ENCODE measurements at regions not wholly inside any gene's neighbourhood (a gene's known extent, or its start where the extent isn't known, plus 50 kb on each side); places are given as distances from the start of the nearest gene placed in this dataset.

GRCh38 chr12:126418400-126418799, 1353.2 kb downstream of the AACS start:
- DNase-seq, result no peak
- Histone ChIP-seq H3K4me3 (no peak overlapping the region), H4K20me1 (ENCODE audit: insufficient read depth) (no peaks in the 10 kb centered on the region), H3K9ac (no peak overlapping the region), H3F3A (ENCODE audit: insufficient read depth) (no peaks in the 10 kb centered on the region), H3K27me3 (replicated peaks; ENCODE audit: insufficient read depth) (no peaks in the 10 kb centered on the region), H3K9me2 (ENCODE audit: insufficient read depth) (no peaks in the 10 kb centered on the region), H3K79me2 (ENCODE audit: insufficient read depth) (no peaks in the 10 kb centered on the region), H2AFZ (no peak overlapping the region), H3K4me1 (ENCODE audit: insufficient read depth) (no peaks in the 10 kb centered on the region), H3K9me3 (ENCODE audit: low read depth) (no peaks in the 10 kb centered on the region), H3K36me3 (ENCODE audit: low read depth) (no peaks in the 10 kb centered on the region), H3K27ac (no peak overlapping the region), H3K4me2 (ENCODE audit: unreplicated experiment) (no peak overlapping the region)
- in situ Hi-C loops (cut with MboI), result no loop called here
- TF ChIP-seq EZH2 (IDR thresholded peaks at IDR 0.05; ENCODE audit: insufficient read depth, poor library complexity, severe bottlenecking) (no peak), EZH2phosphoT487 (IDR thresholded peaks at IDR 0.05; ENCODE audit: insufficient read depth, low read depth) (no peak)
- 17% methylated on average over 5 of the region's 5 CpGs for WGBS, 2 experiments (ENCODE audit: low coverage in 1 of 2, low lambda C conversion rate in 2 of 2, missing lambda C conversion rate in 2 of 2)

GRCh38 chr12:126419131-126419530, 1353.9 kb downstream of the AACS start:
- no peaks in the 10 kb centered on the region for H3K27me3 ChIP-seq (replicated peaks; ENCODE audit: insufficient read depth)
- DNase-seq, result no peak
- no peaks in the 10 kb centered on the region for H3F3A ChIP-seq (ENCODE audit: insufficient read depth)
- H3K4me2 ChIP-seq (ENCODE audit: unreplicated experiment), result no peak overlapping the region
- H3K9me3 ChIP-seq (ENCODE audit: low read depth), result no peaks in the 10 kb centered on the region
- H3K9me2 ChIP-seq (ENCODE audit: insufficient read depth), result no peaks in the 10 kb centered on the region
- no peak overlapping the region for H3K4me3 ChIP-seq
- WGBS, 2 experiments (ENCODE audit: low coverage in 1 of 2, low lambda C conversion rate in 2 of 2, missing lambda C conversion rate in 2 of 2), result 8 to 19% methylated on average over 2 of the region's 2 CpGs
- TF ChIP-seq EZH2 (IDR thresholded peaks at IDR 0.05; ENCODE audit: insufficient read depth, poor library complexity, severe bottlenecking) (no peak), EZH2phosphoT487 (IDR thresholded peaks at IDR 0.05; ENCODE audit: insufficient read depth, low read depth) (no peak)
- no peaks in the 10 kb centered on the region for H3K79me2 ChIP-seq (ENCODE audit: insufficient read depth)
- in situ Hi-C loops (cut with MboI), result no loop called here
- no peak overlapping the region for H3K27ac ChIP-seq
- H3K36me3 ChIP-seq (ENCODE audit: low read depth), result no peaks in the 10 kb centered on the region
- no peak overlapping the region for H3K9ac ChIP-seq
- no peaks in the 10 kb centered on the region for H4K20me1 ChIP-seq (ENCODE audit: insufficient read depth)
- no peak overlapping the region for H2AFZ ChIP-seq
- H3K4me1 ChIP-seq (ENCODE audit: insufficient read depth), result no peaks in the 10 kb centered on the region

GRCh38 chr12:126424696-126425095, 1359.5 kb downstream of the AACS start:
- in situ Hi-C loops (cut with MboI), result no loop called here
- no peak for DNase-seq

GRCh38 chr12:126425264-126425663, 1360.0 kb downstream of the AACS start:
- 44 to 46% methylated on average over 7 of the region's 7 CpGs for WGBS, 2 experiments (ENCODE audit: low coverage in 1 of 2, low lambda C conversion rate in 2 of 2, missing lambda C conversion rate in 2 of 2)
- in situ Hi-C loops (cut with MboI), result no loop called here
- Histone ChIP-seq H3K9ac (no peak overlapping the region), H2AFZ (no peak overlapping the region), H3K79me2 (ENCODE audit: insufficient read depth) (no peaks in the 10 kb centered on the region), H4K20me1 (ENCODE audit: insufficient read depth) (no peaks in the 10 kb centered on the region), H3K4me3 (no peak overlapping the region), H3K9me2 (ENCODE audit: insufficient read depth) (no peaks in the 10 kb centered on the region), H3K36me3 (ENCODE audit: low read depth) (no peaks in the 10 kb centered on the region), H3F3A (ENCODE audit: insufficient read depth) (no peaks in the 10 kb centered on the region), H3K4me2 (ENCODE audit: unreplicated experiment) (no peak overlapping the region), H3K27ac (no peak overlapping the region), H3K4me1 (ENCODE audit: insufficient read depth) (no peaks in the 10 kb centered on the region), H3K9me3 (ENCODE audit: low read depth) (no peaks in the 10 kb centered on the region), H3K27me3 (replicated peaks; ENCODE audit: insufficient read depth) (no peaks in the 10 kb centered on the region)
- DNase-seq, result no peak
- TF ChIP-seq EZH2 (IDR thresholded peaks at IDR 0.05; ENCODE audit: insufficient read depth, poor library complexity, severe bottlenecking), result no peak
- no peak for TF ChIP-seq EZH2phosphoT487 (IDR thresholded peaks at IDR 0.05; ENCODE audit: insufficient read depth, low read depth)

More at GRCh38 chr12:126424696-126425095, 1359.5 kb downstream of the AACS start:
- Histone ChIP-seq H3K9me3 (ENCODE audit: low read depth) (no peaks in the 10 kb centered on the region), H3K4me3 (no peak overlapping the region), H3K79me2 (ENCODE audit: insufficient read depth) (no peaks in the 10 kb centered on the region), H3K27ac (no peak overlapping the region), H3K9me2 (ENCODE audit: insufficient read depth) (no peaks in the 10 kb centered on the region), H3K36me3 (ENCODE audit: low read depth) (no peaks in the 10 kb centered on the region), H3F3A (ENCODE audit: insufficient read depth) (no peaks in the 10 kb centered on the region), H3K4me2 (ENCODE audit: unreplicated experiment) (no peak overlapping the region), H4K20me1 (ENCODE audit: insufficient read depth) (no peaks in the 10 kb centered on the region), H3K27me3 (replicated peaks; ENCODE audit: insufficient read depth) (no peaks in the 10 kb centered on the region), H2AFZ (no peak overlapping the region), H3K4me1 (ENCODE audit: insufficient read depth) (no peaks in the 10 kb centered on the region), H3K9ac (no peak overlapping the region)
- TF ChIP-seq EZH2phosphoT487 (IDR thresholded peaks at IDR 0.05; ENCODE audit: insufficient read depth, low read depth), result no peak
- no peak for TF ChIP-seq EZH2 (IDR thresholded peaks at IDR 0.05; ENCODE audit: insufficient read depth, poor library complexity, severe bottlenecking)
- WGBS, 2 experiments (ENCODE audit: low coverage in 1 of 2, low lambda C conversion rate in 2 of 2, missing lambda C conversion rate in 2 of 2), result 7 to 15% methylated on average over 3 of the region's 3 CpGs

- no peak for TF ChIP-seq EZH2 (IDR thresholded peaks at IDR 0.05; ENCODE audit: insufficient read depth, poor library complexity, severe bottlenecking)
- TF ChIP-seq EZH2phosphoT487 (IDR thresholded peaks at IDR 0.05; ENCODE audit: insufficient read depth, low read depth), result no peak
- Histone ChIP-seq H3K9ac (no peak overlapping the region), H2AFZ (no peak overlapping the region), H3K79me2 (ENCODE audit: insufficient read depth) (no peaks in the 10 kb centered on the region), H3K9me2 (ENCODE audit: insufficient read depth) (no peaks in the 10 kb centered on the region), H3K27ac (no peak overlapping the region), H3F3A (ENCODE audit: insufficient read depth) (no peaks in the 10 kb centered on the region), H4K20me1 (ENCODE audit: insufficient read depth) (no peaks in the 10 kb centered on the region), H3K9me3 (ENCODE audit: low read depth) (no peaks in the 10 kb centered on the region), H3K4me1 (ENCODE audit: insufficient read depth) (no peaks in the 10 kb centered on the region), H3K36me3 (ENCODE audit: low read depth) (no peaks in the 10 kb centered on the region), H3K27me3 (replicated peaks; ENCODE audit: insufficient read depth) (no peaks in the 10 kb centered on the region), H3K4me3 (no peak overlapping the region), H3K4me2 (ENCODE audit: unreplicated experiment) (no peak overlapping the region)
- DNase-seq, result no peak
- in situ Hi-C loops (cut with MboI), result no loop called here
- 14 to 15% methylated on average over 5 of the region's 5 CpGs for WGBS, 2 experiments (ENCODE audit: low coverage in 1 of 2, low lambda C conversion rate in 2 of 2, missing lambda C conversion rate in 2 of 2)
These were observed 1363.5 kb downstream of the AACS start for GRCh38 chr12:126428769-126429168.

Data from GM23248 (cell line).